CD4-positive, alpha-beta T cell treated with Interleukin-4 for 4 hours (primary cell): ENCODE measurements at regions not wholly inside any gene's neighbourhood (a gene's known extent, or its start where the extent isn't known, plus 50 kb on each side); places are given as distances from the start of the nearest gene placed in this dataset.

ENCODE experiments used
- DNase-seq: peaks from one replicate; pipeline ENCODE4 v3.0.0-alpha.2; 2020

- DNase-seq, result no peak
Observed at GRCh38 chr21:27447843-27448242, 481.0 kb upstream of the ADAMTS5 start.

- no peak for DNase-seq
Observed at GRCh38 chr21:27429710-27430341, 462.9 kb upstream of the ADAMTS5 start.

GRCh38 chr21:27426196-27426595, 459.3 kb upstream of the ADAMTS5 start:
- DNase-seq, result no peak

- no peak for DNase-seq
Observed at GRCh38 chr21:27425574-27425973, 458.7 kb upstream of the ADAMTS5 start.

GRCh38 chr21:27425172-27425571, 458.3 kb upstream of the ADAMTS5 start:
- no peak for DNase-seq

- DNase-seq, result no peak
Observed at GRCh38 chr21:27424601-27425000, 457.7 kb upstream of the ADAMTS5 start.

- no peak for DNase-seq
Observed at GRCh38 chr21:27423906-27424595, 457.2 kb upstream of the ADAMTS5 start.

GRCh38 chr21:27423038-27423437, 456.1 kb upstream of the ADAMTS5 start:
- no peak for DNase-seq

- DNase-seq, result no peak
Observed at GRCh38 chr21:27422435-27422834, 455.5 kb upstream of the ADAMTS5 start.

- no peak for DNase-seq
Observed at GRCh38 chr21:27421654-27422053, 454.8 kb upstream of the ADAMTS5 start.

GRCh38 chr21:27419153-27419552, 452.3 kb upstream of the ADAMTS5 start:
- DNase-seq, result no peak

- no peak for DNase-seq
Observed at GRCh38 chr21:27418346-27418745, 451.5 kb upstream of the ADAMTS5 start.

GRCh38 chr21:27412530-27412929, 445.6 kb upstream of the ADAMTS5 start:
- DNase-seq, result no peak

- DNase-seq, result no peak
Observed at GRCh38 chr21:27408826-27409225, 441.9 kb upstream of the ADAMTS5 start.

GRCh38 chr21:27407271-27407670, 440.4 kb upstream of the ADAMTS5 start:
- DNase-seq, result no peak

- DNase-seq, result no peak
Observed at GRCh38 chr21:27406300-27407009, 439.6 kb upstream of the ADAMTS5 start.

- no peak for DNase-seq
Observed at GRCh38 chr21:27403011-27403410, 436.1 kb upstream of the ADAMTS5 start.

- no peak for DNase-seq
Observed at GRCh38 chr21:27400045-27400444, 433.2 kb upstream of the ADAMTS5 start.

GRCh38 chr21:27397578-27397977, 430.7 kb upstream of the ADAMTS5 start:
- DNase-seq, result no peak

- DNase-seq, result no peak
Observed at GRCh38 chr21:27393726-27394125, 426.8 kb upstream of the ADAMTS5 start.

GRCh38 chr21:27391990-27392389, 425.1 kb upstream of the ADAMTS5 start:
- no peak for DNase-seq

GRCh38 chr21:27390384-27390783, 423.5 kb upstream of the ADAMTS5 start:
- DNase-seq, result no peak

GRCh38 chr21:27388825-27389224, 421.9 kb upstream of the ADAMTS5 start:
- no peak for DNase-seq

- no peak for DNase-seq
Observed at GRCh38 chr21:27382404-27382803, 415.5 kb upstream of the ADAMTS5 start.
